Thoracic aorta (tissue), 2 donors: ENCODE measurements at regions not wholly inside any gene's neighbourhood (a gene's known extent, or its start where the extent isn't known, plus 50 kb on each side); places are given as distances from the start of the nearest gene placed in this dataset.

Experiments used
- ATAC-seq: fragments of 150-250 bp; one replicate; pipeline ENCODE4 v1.8.0; 2017; ENCODE audit warnings: low read depth; ENCODE audit not compliant: insufficient number of reproducible peaks, low FRiP score
- DNase-seq: peaks from one replicate; pipeline ENCODE4 v3.0.0-alpha.2; 2020; ENCODE audit warnings: low spot score
- H3K27ac ChIP-seq, 2 donors: fragments of 200-600 bp; sonication (generic); 1 replicate in 1 of 2; 2 replicates in 1 of 2; pipeline ENCODE4 v1.5.1; 2016; ENCODE audit warnings: mild to moderate bottlenecking in 2 of 2, moderate library complexity in 2 of 2
- H3K27me3 ChIP-seq: fragments of 200-600 bp; sonication (generic); replicated peaks from 2 replicates; pipeline ENCODE4 v1.6.0; 2016; ENCODE audit warnings: mild to moderate bottlenecking; ENCODE audit not compliant: insufficient read depth
- H3K36me3 ChIP-seq: fragments of 200-600 bp; sonication (generic); one replicate; pipeline ENCODE4 v1.5.1; 2016
- H3K4me1 ChIP-seq, 2 donors: fragments of 200-600 bp; sonication (generic); 1 replicate in 1 of 2; 2 replicates in 1 of 2; pipeline versions ENCODE4 v1.5.1 to v1.6.0; 2016; ENCODE audit warnings: low read depth in 2 of 2, mild to moderate bottlenecking in 1 of 2; ENCODE audit not compliant: control insufficient read depth in 1 of 2
- H3K4me3 ChIP-seq: fragments of 200-600 bp; sonication (generic); 2 replicates; pipeline ENCODE4 v1.5.1; 2016; ENCODE audit warnings: mild to moderate bottlenecking
- H3K9me3 ChIP-seq: fragments of 200-600 bp; sonication (generic); 2 replicates; pipeline ENCODE4 v1.5.1; 2016
- CTCF ChIP-seq: fragments of 200-600 bp; sonication (generic); IDR thresholded peaks from one replicate; pipeline ENCODE4 v1.5.1; 2019; ENCODE audit warnings: antibody characterized with exemption

GRCh38 chr1:147847831-147848230 is 54.8 kb upstream of the GJA8 start:
- TF ChIP-seq CTCF: no peak
- Histone ChIP-seq H3K4me1 (no peaks in the 10 kb centered on the region), H3K36me3 (no peaks in the 10 kb centered on the region), H3K4me3 (no peak overlapping the region), H3K27ac (no peak overlapping the region), H3K27me3 (no peaks in the 10 kb centered on the region), H3K9me3 (no peaks in the 10 kb centered on the region)
- DNase-seq (no peak), ATAC-seq (no peak)

GRCh38 chr1:147849098-147849895 is 53.3 kb upstream of the GJA8 start:
- peak; percentile 56 for ATAC-seq
- no peaks in the 10 kb centered on the region for H3K9me3 ChIP-seq
- H3K27ac ChIP-seq: peak overlapping the region in 1 of 2 donors; percentile 25

GRCh38 chr1:147850737-147851136 is 51.9 kb upstream of the GJA8 start:
- H3K27ac ChIP-seq: no peak overlapping the region
- no peaks in the 10 kb centered on the region for H3K36me3 ChIP-seq
- TF ChIP-seq CTCF: no peak
- H3K4me1 ChIP-seq: peaks cover 0 to 8% of the 10 kb centered on the region in 2 donors
- H3K4me3 ChIP-seq: no peak overlapping the region
- no peak for DNase-seq
- ATAC-seq: no peak
- H3K27me3 ChIP-seq: no peaks in the 10 kb centered on the region
- H3K9me3 ChIP-seq: no peaks in the 10 kb centered on the region

More at GRCh38 chr1:147849098-147849895, 53.3 kb upstream of the GJA8 start:
- no peak for TF ChIP-seq CTCF
- Histone ChIP-seq H3K36me3 (no peaks in the 10 kb centered on the region), H3K27me3 (no peaks in the 10 kb centered on the region), H3K4me1 (peaks cover 0 to 8% of the 10 kb centered on the region in 2 donors), H3K4me3 (no peak overlapping the region)
- DNase-seq: no peak

GRCh38 chr1:147851149-147851548 is 51.4 kb upstream of the GJA8 start:
- ATAC-seq (no peak), DNase-seq (no peak)
- no peak overlapping the region for H3K4me3 ChIP-seq
- H3K27me3 ChIP-seq: no peaks in the 10 kb centered on the region
- H3K27ac ChIP-seq: no peak overlapping the region
- peaks cover 0 to 8% of the 10 kb centered on the region in 2 donors for H3K4me1 ChIP-seq
- H3K9me3 ChIP-seq: no peaks in the 10 kb centered on the region
- no peaks in the 10 kb centered on the region for H3K36me3 ChIP-seq
- TF ChIP-seq CTCF: no peak

GRCh38 chr1:147852706-147853225 is 49.8 kb upstream of the GJA8 start:
- Histone ChIP-seq H3K4me1 (peaks cover 0 to 8% of the 10 kb centered on the region in 2 donors), H3K4me3 (no peak overlapping the region), H3K27me3 (no peaks in the 10 kb centered on the region), H3K27ac (peak overlapping the region; percentile 36 to 37), H3K9me3 (no peaks in the 10 kb centered on the region), H3K36me3 (no peaks in the 10 kb centered on the region)
- no peak for DNase-seq
- no peak for TF ChIP-seq CTCF
- ATAC-seq: no peak
